ENCODE measurements at regions not wholly inside any gene's neighbourhood (a gene's known extent, or its start where the extent isn't known, plus 50 kb on each side); places are given as distances from the start of the nearest gene placed in this dataset.

GRCh38 chr13:104206450-104207044 lies 1140.3 kb upstream of the SLC10A2 start:
- no peak for DNase-seq (ENCODE audit: low spot score)

GRCh38 chr13:104204177-104204576 lies 1138.0 kb upstream of the SLC10A2 start:
- no peak for DNase-seq (ENCODE audit: low spot score)

GRCh38 chr13:104198801-104199200 lies 1132.6 kb upstream of the SLC10A2 start:
- DNase-seq (ENCODE audit: low spot score), result no peak

GRCh38 chr13:104196611-104197010 lies 1130.4 kb upstream of the SLC10A2 start:
- DNase-seq (ENCODE audit: low spot score), result no peak

GRCh38 chr13:104181526-104182231 lies 1115.5 kb upstream of the SLC10A2 start:
- no peak for DNase-seq (ENCODE audit: low spot score)

GRCh38 chr13:104170980-104171555 lies 1104.9 kb upstream of the SLC10A2 start:
- no peak for DNase-seq (ENCODE audit: low spot score)

- DNase-seq (ENCODE audit: low spot score), result no peak
These were observed 1097.8 kb upstream of the SLC10A2 start for GRCh38 chr13:104163866-104164630.

GRCh38 chr13:104160536-104160935 lies 1094.3 kb upstream of the SLC10A2 start:
- DNase-seq (ENCODE audit: low spot score), result no peak

- DNase-seq (ENCODE audit: low spot score), result no peak
These were observed 1077.7 kb upstream of the SLC10A2 start for GRCh38 chr13:104143760-104144416.

GRCh38 chr13:104140552-104140951 lies 1074.3 kb upstream of the SLC10A2 start:
- DNase-seq (ENCODE audit: low spot score), result no peak

- DNase-seq (ENCODE audit: low spot score), result no peak
These were observed 1071.2 kb upstream of the SLC10A2 start for GRCh38 chr13:104137416-104137815.

- no peak for DNase-seq (ENCODE audit: low spot score)
These were observed 1066.6 kb upstream of the SLC10A2 start for GRCh38 chr13:104132849-104133248.

GRCh38 chr13:104114101-104114500 lies 1047.9 kb upstream of the SLC10A2 start:
- DNase-seq (ENCODE audit: low spot score), result no peak

GRCh38 chr13:104111031-104111430 lies 1044.8 kb upstream of the SLC10A2 start:
- no peak for DNase-seq (ENCODE audit: low spot score)

- no peak for DNase-seq (ENCODE audit: low spot score)
These were observed 1040.6 kb upstream of the SLC10A2 start for GRCh38 chr13:104106705-104107393.

- no peak for DNase-seq (ENCODE audit: low spot score)
These were observed 1039.5 kb upstream of the SLC10A2 start for GRCh38 chr13:104105418-104106355.

GRCh38 chr13:104099750-104100149 lies 1033.5 kb upstream of the SLC10A2 start:
- no peak for DNase-seq (ENCODE audit: low spot score)

- no peak for DNase-seq (ENCODE audit: low spot score)
These were observed 1032.2 kb upstream of the SLC10A2 start for GRCh38 chr13:104098421-104098820.

GRCh38 chr13:104086759-104087158 lies 1020.5 kb upstream of the SLC10A2 start:
- no peak for DNase-seq (ENCODE audit: low spot score)

- no peak for DNase-seq (ENCODE audit: low spot score)
These were observed 1020.0 kb upstream of the SLC10A2 start for GRCh38 chr13:104086210-104086609.
